ENCODE measurements at regions not wholly inside any gene's neighbourhood (a gene's known extent, or its start where the extent isn't known, plus 50 kb on each side); places are given as distances from the start of the nearest gene placed in this dataset.

- no peak for DNase-seq (ENCODE audit: extremely low read depth, low read depth)
- TF ChIP-seq CTCF (IDR thresholded peaks at IDR 0.05; ENCODE audit: low read depth, low read length), result no peak
Measured at GRCh38 chr7:69225259-69225943, 372.9 kb upstream of the AUTS2 start.

GRCh38 chr7:69228212-69228811, 370.0 kb upstream of the AUTS2 start:
- DNase-seq (ENCODE audit: extremely low read depth, low read depth), result no peak
- no peak for TF ChIP-seq CTCF (IDR thresholded peaks at IDR 0.05; ENCODE audit: low read depth, low read length)

GRCh38 chr7:69232445-69233376, 365.6 kb upstream of the AUTS2 start:
- TF ChIP-seq CTCF (IDR thresholded peaks at IDR 0.05; ENCODE audit: low read depth, low read length), result no peak
- DNase-seq (ENCODE audit: extremely low read depth, low read depth), result no peak

- no peak for TF ChIP-seq CTCF (IDR thresholded peaks at IDR 0.05; ENCODE audit: low read depth, low read length)
- no peak for DNase-seq (ENCODE audit: extremely low read depth, low read depth)
Measured at GRCh38 chr7:69237541-69237940, 360.7 kb upstream of the AUTS2 start.

GRCh38 chr7:69243016-69243415, 355.3 kb upstream of the AUTS2 start:
- DNase-seq (ENCODE audit: extremely low read depth, low read depth), result no peak
- no peak for TF ChIP-seq CTCF (IDR thresholded peaks at IDR 0.05; ENCODE audit: low read depth, low read length)

GRCh38 chr7:69244701-69245100, 353.6 kb upstream of the AUTS2 start:
- TF ChIP-seq CTCF (IDR thresholded peaks at IDR 0.05; ENCODE audit: low read depth, low read length), result no peak
- DNase-seq (ENCODE audit: extremely low read depth, low read depth), result no peak

GRCh38 chr7:69245646-69246045, 352.6 kb upstream of the AUTS2 start:
- no peak for DNase-seq (ENCODE audit: extremely low read depth, low read depth)
- no peak for TF ChIP-seq CTCF (IDR thresholded peaks at IDR 0.05; ENCODE audit: low read depth, low read length)

All from AG09319 (cell line).